ENCODE measurements at regions not wholly inside any gene's neighbourhood (a gene's known extent, or its start where the extent isn't known, plus 50 kb on each side); places are given as distances from the start of the nearest gene placed in this dataset.

- TF ChIP-seq CTCF (IDR thresholded peaks at IDR 0.05; ENCODE audit: low read length) (no peak), EZH2 (IDR thresholded peaks at IDR 0.05; ENCODE audit: borderline replicate concordance, low read length) (no peak)
These were observed 368.8 kb upstream of the ZMIZ1 start for GRCh38 chr10:78699971-78700370.
